22Rv1 (cell line): ENCODE measurements at regions not wholly inside any gene's neighbourhood (a gene's known extent, or its start where the extent isn't known, plus 50 kb on each side); places are given as distances from the start of the nearest gene placed in this dataset.

Experiments used
- CTCF ChIP-seq: fragments of 450-650 bp; IDR thresholded peaks from 2 replicates; pipeline ENCODE4 v1.5.1; 2017; ENCODE audit warnings: mild to moderate bottlenecking
- ZFX ChIP-seq: fragments of 450-650 bp; IDR thresholded peaks from 2 replicates; pipeline ENCODE4 v1.6.1; 2017; ENCODE audit warnings: antibody characterized with exemption, borderline replicate concordance

GRCh38 chr17:55842405-55843158 is 91.7 kb downstream of the PCTP start:
- no peak for TF ChIP-seq CTCF
- no peak for TF ChIP-seq ZFX
